WTC11 (cell line): ENCODE measurements at regions not wholly inside any gene's neighbourhood (a gene's known extent, or its start where the extent isn't known, plus 50 kb on each side); places are given as distances from the start of the nearest gene placed in this dataset.

Source experiments
- ATAC-seq: fragments of 200-7000 bp; cut with Tn5 transposase; 2 replicates; pipeline ENCODE4 v1.10.0; 2021; ENCODE audit warnings: mild to moderate bottlenecking, moderate library complexity
- CTCF ChIA-PET: fragments of 300-600 bp; sonication (Branson Sonifier 250); formaldehyde crosslinking; loops from one replicate; lab custom pipeline; 2021; ENCODE audit warnings: antibody characterized with exemption; lab: Charles Lee
- POLR2A ChIA-PET: fragments of 350-600 bp; sonication (Branson Sonifier 250); formaldehyde crosslinking; loops from one replicate; lab custom pipeline; 2021; ENCODE audit warnings: antibody characterized with exemption; lab: Charles Lee
- DNase-seq: peaks from one replicate; pipeline ENCODE4 v3.0.0; 2021; ENCODE audit warnings: low spot score
- H3K27ac Mint-ChIP-seq: 2 replicates; pipeline ENCODE4 v1.8.0; 2021; ENCODE audit warnings: mixed read lengths
- H3K27me3 Mint-ChIP-seq: 2 replicates; pipeline ENCODE4 v1.8.0; 2021; ENCODE audit warnings: low read depth, mild to moderate bottlenecking, moderate library complexity, mixed read lengths
- H3K36me3 Mint-ChIP-seq: 2 replicates; pipeline ENCODE4 v1.8.0; 2021; ENCODE audit warnings: mixed read lengths
- H3K4me1 Mint-ChIP-seq: 2 replicates; pipeline ENCODE4 v1.8.0; 2022; ENCODE audit warnings: mixed read lengths
- H3K4me3 Mint-ChIP-seq: 2 replicates; pipeline ENCODE4 v1.8.0; 2021; ENCODE audit warnings: mild to moderate bottlenecking, moderate library complexity, mixed read lengths
- H3K9me3 Mint-ChIP-seq: 2 replicates; pipeline ENCODE4 v1.8.0; 2021; ENCODE audit warnings: mixed read lengths
- CREB1 ChIP-seq: sonication (generic); formaldehyde crosslinking; IDR thresholded peaks from 2 replicates; pipeline ENCODE4 v1.8.0; 2023; ENCODE audit warnings: mild to moderate bottlenecking, missing genetic modification reagents
- CREM ChIP-seq: sonication (generic); formaldehyde crosslinking; IDR thresholded peaks from 2 replicates; pipeline ENCODE4 v1.8.1; 2022; ENCODE audit warnings: mild to moderate bottlenecking, missing genetic modification reagents, moderate library complexity
- ELF4 ChIP-seq: sonication (generic); formaldehyde crosslinking; IDR thresholded peaks from 2 replicates; pipeline ENCODE4 v1.8.1; 2022; ENCODE audit warnings: low read depth, mild to moderate bottlenecking, moderate library complexity, missing genetic modification reagents
- FOXK1 ChIP-seq: sonication (generic); formaldehyde crosslinking; IDR thresholded peaks from 2 replicates; pipeline ENCODE4 v1.8.0; 2022; ENCODE audit warnings: mild to moderate bottlenecking, moderate library complexity, missing genetic modification reagents
- FOXP1 ChIP-seq: sonication (generic); formaldehyde crosslinking; IDR thresholded peaks from 2 replicates; pipeline ENCODE4 v1.8.0; 2022; ENCODE audit warnings: missing genetic modification reagents, mild to moderate bottlenecking, moderate library complexity, borderline replicate concordance
- MXD4 ChIP-seq: fragments of 250-450 bp; sonication (Bioruptor Pico); IDR thresholded peaks from 2 replicates; pipeline ENCODE4 v1.8.0; 2021; ENCODE audit warnings: mild to moderate bottlenecking, moderate library complexity, borderline replicate concordance
- NR1H2 ChIP-seq: sonication (generic); formaldehyde crosslinking; IDR thresholded peaks from 2 replicates; pipeline ENCODE4 v1.9.0; 2021; ENCODE audit warnings: mild to moderate bottlenecking, moderate library complexity, missing genetic modification reagents
- SMAD3 ChIP-seq: sonication (generic); formaldehyde crosslinking; IDR thresholded peaks from 2 replicates; pipeline ENCODE4 v1.8.0; 2022; ENCODE audit warnings: missing genetic modification reagents, mild to moderate bottlenecking, borderline replicate concordance
- TEAD1 ChIP-seq: sonication (generic); formaldehyde crosslinking; IDR thresholded peaks from 2 replicates; pipeline ENCODE4 v1.8.0; 2022; ENCODE audit warnings: mild to moderate bottlenecking, missing genetic modification reagents
- TP53 ChIP-seq: sonication (generic); formaldehyde crosslinking; IDR thresholded peaks from 2 replicates; pipeline ENCODE4 v1.8.1; 2023; ENCODE audit warnings: mild to moderate bottlenecking, missing genetic modification reagents
- ZNF138 ChIP-seq: sonication (generic); formaldehyde crosslinking; conservative IDR thresholded peaks from 2 replicates; pipeline ENCODE4 v1.8.1; 2022; ENCODE audit warnings: mild to moderate bottlenecking, moderate library complexity, missing genetic modification reagents
- ZNF263 ChIP-seq: sonication (generic); formaldehyde crosslinking; IDR thresholded peaks from 2 replicates; pipeline ENCODE4 v1.8.1; 2022; ENCODE audit warnings: low read depth, mild to moderate bottlenecking, moderate library complexity, missing genetic modification reagents
- ZNF423 ChIP-seq: fragments of 250-450 bp; sonication (Bioruptor Pico); IDR thresholded peaks from 2 replicates; pipeline ENCODE4 v2.1.2; 2022; ENCODE audit warnings: mild to moderate bottlenecking, moderate library complexity
- TF ChIP-seq, protein P1 (sequence below): sonication (generic); formaldehyde crosslinking; IDR thresholded peaks from 2 replicates; pipeline ENCODE4 v1.8.1; 2022; ENCODE audit warnings: mild to moderate bottlenecking, missing genetic modification reagents, moderate library complexity, borderline replicate concordance
- TF ChIP-seq, protein P2 (sequence below): fragments of 250-450 bp; sonication (Bioruptor Pico); IDR thresholded peaks from 2 replicates; pipeline ENCODE4 v1.9.0; 2021; ENCODE audit warnings: mild to moderate bottlenecking
- TF ChIP-seq, protein P3 (sequence below): sonication (generic); formaldehyde crosslinking; IDR thresholded peaks from 2 replicates; pipeline ENCODE4 v1.8.1; 2022; ENCODE audit warnings: low read depth, mild to moderate bottlenecking, moderate library complexity, missing genetic modification reagents, borderline replicate concordance
- TF ChIP-seq, protein P4 (sequence below): sonication (generic); formaldehyde crosslinking; IDR thresholded peaks from 2 replicates; pipeline ENCODE4 v1.8.1; 2022; ENCODE audit warnings: mild to moderate bottlenecking, moderate library complexity, missing genetic modification reagents
- TF ChIP-seq, protein P5 (sequence below): sonication (generic); formaldehyde crosslinking; IDR thresholded peaks from 2 replicates; pipeline ENCODE4 v1.8.1; 2023; ENCODE audit warnings: mild to moderate bottlenecking, missing genetic modification reagents, moderate library complexity
- TF ChIP-seq, protein P6 (sequence below): sonication (generic); formaldehyde crosslinking; IDR thresholded peaks from 2 replicates; pipeline ENCODE4 v1.8.0; 2023; ENCODE audit warnings: missing genetic modification reagents
- TF ChIP-seq, protein P7 (sequence below): sonication (generic); formaldehyde crosslinking; IDR thresholded peaks from 2 replicates; pipeline ENCODE4 v1.8.0; 2022; ENCODE audit warnings: mild to moderate bottlenecking, missing genetic modification reagents
- TF ChIP-seq, protein P8 (sequence below): sonication (generic); formaldehyde crosslinking; conservative IDR thresholded peaks from 2 replicates; pipeline ENCODE4 v1.8.1; 2023; ENCODE audit warnings: mild to moderate bottlenecking, low read depth, missing genetic modification reagents, moderate library complexity

DNA sequence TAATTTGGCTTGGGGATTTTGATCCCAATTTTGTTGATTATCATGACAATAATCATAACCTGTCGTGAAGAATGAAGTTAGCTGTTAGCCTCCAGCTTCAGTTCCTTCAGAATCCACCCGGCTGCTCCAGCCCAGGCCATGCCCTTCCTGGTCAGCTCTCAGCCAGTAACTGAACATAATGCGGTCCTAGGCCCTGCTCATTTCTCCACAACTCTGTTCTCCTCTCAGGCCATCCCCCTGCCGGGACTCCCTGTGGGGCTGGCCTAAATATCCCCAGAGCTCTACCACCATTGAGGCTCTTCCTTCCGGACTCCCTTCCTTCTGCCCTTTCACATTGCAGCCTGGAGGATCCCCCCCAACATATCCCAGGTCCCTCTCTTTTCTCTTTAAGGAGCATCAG lies 833.4 kb upstream of the GOT2 start:
- POLR2A ChIA-PET, result no interaction called here
- H3K27me3 Mint-ChIP-seq, result no peaks in the 10 kb centered on the region
- no peak for TF ChIP-seq SMAD3
- TF ChIP-seq, protein P1, sequence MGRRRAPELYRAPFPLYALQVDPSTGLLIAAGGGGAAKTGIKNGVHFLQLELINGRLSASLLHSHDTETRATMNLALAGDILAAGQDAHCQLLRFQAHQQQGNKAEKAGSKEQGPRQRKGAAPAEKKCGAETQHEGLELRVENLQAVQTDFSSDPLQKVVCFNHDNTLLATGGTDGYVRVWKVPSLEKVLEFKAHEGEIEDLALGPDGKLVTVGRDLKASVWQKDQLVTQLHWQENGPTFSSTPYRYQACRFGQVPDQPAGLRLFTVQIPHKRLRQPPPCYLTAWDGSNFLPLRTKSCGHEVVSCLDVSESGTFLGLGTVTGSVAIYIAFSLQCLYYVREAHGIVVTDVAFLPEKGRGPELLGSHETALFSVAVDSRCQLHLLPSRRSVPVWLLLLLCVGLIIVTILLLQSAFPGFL, result no peak
- TF ChIP-seq ZNF263, result no peak
- TF ChIP-seq, protein P2, sequence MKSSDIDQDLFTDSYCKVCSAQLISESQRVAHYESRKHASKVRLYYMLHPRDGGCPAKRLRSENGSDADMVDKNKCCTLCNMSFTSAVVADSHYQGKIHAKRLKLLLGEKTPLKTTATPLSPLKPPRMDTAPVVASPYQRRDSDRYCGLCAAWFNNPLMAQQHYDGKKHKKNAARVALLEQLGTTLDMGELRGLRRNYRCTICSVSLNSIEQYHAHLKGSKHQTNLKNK (CRISPR knock-in tag), result no peak
- no peak for TF ChIP-seq FOXP1
- TF ChIP-seq, protein P3, sequence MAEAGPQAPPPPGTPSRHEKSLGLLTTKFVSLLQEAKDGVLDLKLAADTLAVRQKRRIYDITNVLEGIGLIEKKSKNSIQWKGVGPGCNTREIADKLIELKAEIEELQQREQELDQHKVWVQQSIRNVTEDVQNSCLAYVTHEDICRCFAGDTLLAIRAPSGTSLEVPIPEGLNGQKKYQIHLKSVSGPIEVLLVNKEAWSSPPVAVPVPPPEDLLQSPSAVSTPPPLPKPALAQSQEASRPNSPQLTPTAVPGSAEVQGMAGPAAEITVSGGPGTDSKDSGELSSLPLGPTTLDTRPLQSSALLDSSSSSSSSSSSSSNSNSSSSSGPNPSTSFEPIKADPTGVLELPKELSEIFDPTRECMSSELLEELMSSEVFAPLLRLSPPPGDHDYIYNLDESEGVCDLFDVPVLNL, result no peak
- no peak for TF ChIP-seq TEAD1 (CRISPR knock-in tag)
- peak; percentile 67 for ATAC-seq
- no peak for DNase-seq
- H3K27ac Mint-ChIP-seq, result no peak overlapping the region
- H3K4me1 Mint-ChIP-seq, result peaks cover 21% of the 10 kb centered on the region
- CTCF ChIA-PET, result no interaction called here
- no peaks in the 10 kb centered on the region for H3K36me3 Mint-ChIP-seq
- peaks cover 4% of the 10 kb centered on the region; the same call in 1 of the 2 replicates for H3K9me3 Mint-ChIP-seq
- H3K4me3 Mint-ChIP-seq, result no peak overlapping the region

DNA sequence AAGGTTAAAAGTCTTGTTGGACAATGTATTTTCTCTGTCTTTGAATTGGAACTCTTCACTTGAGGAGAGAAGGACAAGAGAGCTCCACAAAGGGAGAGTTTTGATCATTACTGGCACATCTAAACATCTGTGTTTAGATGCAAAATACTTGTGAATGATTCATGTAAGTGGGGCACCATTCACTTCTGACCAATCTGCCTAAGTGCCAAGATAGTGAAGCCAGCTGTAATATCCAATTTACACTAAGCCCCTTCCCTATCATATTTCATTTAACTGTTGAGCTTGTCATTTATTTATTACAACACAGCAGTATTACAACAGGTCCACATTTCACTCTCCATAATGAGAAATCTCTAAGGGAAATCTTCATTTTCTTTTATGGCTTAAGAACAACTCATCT lies 832.3 kb upstream of the GOT2 start:
- ChIA-PET POLR2A (interaction anchor here (0.6 kb wide), 1 partner anchor 905 kb away, joined by 6 read pairs; no protein-coding TSS in a partner anchor), CTCF (no interaction called here)
- Mint-ChIP-seq H3K9me3 (peaks cover 4% of the 10 kb centered on the region; the same call in 1 of the 2 replicates), H3K27ac (no peak overlapping the region), H3K4me1 (peaks cover 21% of the 10 kb centered on the region), H3K27me3 (no peaks in the 10 kb centered on the region), H3K36me3 (no peaks in the 10 kb centered on the region), H3K4me3 (no peak overlapping the region)
- no peak for ATAC-seq
- DNase-seq, result no peak
- TF ChIP-seq ZNF263 (no peak), CREM (CRISPR knock-in tag) (no peak), TP53 (CRISPR knock-in tag) (no peak), ELF4 (CRISPR knock-in tag) (no peak), MXD4 (no peak), ZNF138 (CRISPR knock-in tag) (no peak), TEAD1 (CRISPR knock-in tag) (no peak), FOXK1 (no peak), CREB1 (CRISPR knock-in tag) (no peak), NR1H2 (no peak), ZNF423 (CRISPR knock-in tag) (no peak)
- TF ChIP-seq, protein P1, result no peak
- TF ChIP-seq, protein P4, sequence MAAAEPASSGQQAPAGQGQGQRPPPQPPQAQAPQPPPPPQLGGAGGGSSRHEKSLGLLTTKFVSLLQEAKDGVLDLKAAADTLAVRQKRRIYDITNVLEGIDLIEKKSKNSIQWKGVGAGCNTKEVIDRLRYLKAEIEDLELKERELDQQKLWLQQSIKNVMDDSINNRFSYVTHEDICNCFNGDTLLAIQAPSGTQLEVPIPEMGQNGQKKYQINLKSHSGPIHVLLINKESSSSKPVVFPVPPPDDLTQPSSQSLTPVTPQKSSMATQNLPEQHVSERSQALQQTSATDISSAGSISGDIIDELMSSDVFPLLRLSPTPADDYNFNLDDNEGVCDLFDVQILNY (CRISPR knock-in tag), result no peak
- TF ChIP-seq, protein P5, sequence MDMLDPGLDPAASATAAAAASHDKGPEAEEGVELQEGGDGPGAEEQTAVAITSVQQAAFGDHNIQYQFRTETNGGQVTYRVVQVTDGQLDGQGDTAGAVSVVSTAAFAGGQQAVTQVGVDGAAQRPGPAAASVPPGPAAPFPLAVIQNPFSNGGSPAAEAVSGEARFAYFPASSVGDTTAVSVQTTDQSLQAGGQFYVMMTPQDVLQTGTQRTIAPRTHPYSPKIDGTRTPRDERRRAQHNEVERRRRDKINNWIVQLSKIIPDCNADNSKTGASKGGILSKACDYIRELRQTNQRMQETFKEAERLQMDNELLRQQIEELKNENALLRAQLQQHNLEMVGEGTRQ, result no peak
- TF ChIP-seq, protein P3, result no peak
- TF ChIP-seq, protein P6, sequence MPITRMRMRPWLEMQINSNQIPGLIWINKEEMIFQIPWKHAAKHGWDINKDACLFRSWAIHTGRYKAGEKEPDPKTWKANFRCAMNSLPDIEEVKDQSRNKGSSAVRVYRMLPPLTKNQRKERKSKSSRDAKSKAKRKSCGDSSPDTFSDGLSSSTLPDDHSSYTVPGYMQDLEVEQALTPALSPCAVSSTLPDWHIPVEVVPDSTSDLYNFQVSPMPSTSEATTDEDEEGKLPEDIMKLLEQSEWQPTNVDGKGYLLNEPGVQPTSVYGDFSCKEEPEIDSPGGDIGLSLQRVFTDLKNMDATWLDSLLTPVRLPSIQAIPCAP (CRISPR knock-in tag), result no peak
- TF ChIP-seq, protein P7, sequence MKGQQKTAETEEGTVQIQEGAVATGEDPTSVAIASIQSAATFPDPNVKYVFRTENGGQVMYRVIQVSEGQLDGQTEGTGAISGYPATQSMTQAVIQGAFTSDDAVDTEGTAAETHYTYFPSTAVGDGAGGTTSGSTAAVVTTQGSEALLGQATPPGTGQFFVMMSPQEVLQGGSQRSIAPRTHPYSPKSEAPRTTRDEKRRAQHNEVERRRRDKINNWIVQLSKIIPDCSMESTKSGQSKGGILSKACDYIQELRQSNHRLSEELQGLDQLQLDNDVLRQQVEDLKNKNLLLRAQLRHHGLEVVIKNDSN (CRISPR knock-in tag), result no peak
- TF ChIP-seq, protein P8, sequence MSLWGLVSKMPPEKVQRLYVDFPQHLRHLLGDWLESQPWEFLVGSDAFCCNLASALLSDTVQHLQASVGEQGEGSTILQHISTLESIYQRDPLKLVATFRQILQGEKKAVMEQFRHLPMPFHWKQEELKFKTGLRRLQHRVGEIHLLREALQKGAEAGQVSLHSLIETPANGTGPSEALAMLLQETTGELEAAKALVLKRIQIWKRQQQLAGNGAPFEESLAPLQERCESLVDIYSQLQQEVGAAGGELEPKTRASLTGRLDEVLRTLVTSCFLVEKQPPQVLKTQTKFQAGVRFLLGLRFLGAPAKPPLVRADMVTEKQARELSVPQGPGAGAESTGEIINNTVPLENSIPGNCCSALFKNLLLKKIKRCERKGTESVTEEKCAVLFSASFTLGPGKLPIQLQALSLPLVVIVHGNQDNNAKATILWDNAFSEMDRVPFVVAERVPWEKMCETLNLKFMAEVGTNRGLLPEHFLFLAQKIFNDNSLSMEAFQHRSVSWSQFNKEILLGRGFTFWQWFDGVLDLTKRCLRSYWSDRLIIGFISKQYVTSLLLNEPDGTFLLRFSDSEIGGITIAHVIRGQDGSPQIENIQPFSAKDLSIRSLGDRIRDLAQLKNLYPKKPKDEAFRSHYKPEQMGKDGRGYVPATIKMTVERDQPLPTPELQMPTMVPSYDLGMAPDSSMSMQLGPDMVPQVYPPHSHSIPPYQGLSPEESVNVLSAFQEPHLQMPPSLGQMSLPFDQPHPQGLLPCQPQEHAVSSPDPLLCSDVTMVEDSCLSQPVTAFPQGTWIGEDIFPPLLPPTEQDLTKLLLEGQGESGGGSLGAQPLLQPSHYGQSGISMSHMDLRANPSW, result no peak
